ENCODE measurements at regions not wholly inside any gene's neighbourhood (a gene's known extent, or its start where the extent isn't known, plus 50 kb on each side); places are given as distances from the start of the nearest gene placed in this dataset.
"Not testable (repeated sequence)": the region's sequence is repeated elsewhere in the genome, so short reads cannot be mapped to it uniquely, and the experiment has no call there.

DNA sequence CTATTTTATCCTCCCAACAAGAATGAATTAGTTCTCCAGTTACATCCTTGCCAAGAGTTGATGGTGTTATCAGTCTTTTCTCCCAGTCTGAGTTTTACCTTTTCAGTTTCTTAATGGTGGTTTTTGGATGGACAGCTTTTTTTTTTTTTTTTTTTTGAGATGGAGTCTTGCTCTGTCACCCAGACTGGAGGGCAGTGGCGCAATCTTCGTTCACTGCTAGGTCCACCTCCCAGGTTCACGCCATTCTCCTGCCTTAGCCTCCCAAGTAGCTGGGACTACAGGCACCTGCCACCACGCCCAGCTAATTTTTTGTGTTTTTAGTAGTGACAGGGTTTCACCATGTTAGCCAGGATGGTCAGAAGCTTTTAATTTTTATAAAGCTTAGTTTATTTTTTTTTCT, 133.0 kb downstream of the FOXD4L6 start:
- not testable (repeated sequence) for H3F3A ChIP-seq (ENCODE audit: control insufficient read depth, insufficient read depth); H3K9me2 ChIP-seq (replicated peaks; ENCODE audit: control insufficient read depth, low read length); H3K4me2 ChIP-seq (ENCODE audit: low read length); H3K27ac ChIP-seq (ENCODE audit: low read depth, low read length); H3K4me3 ChIP-seq (ENCODE audit: low read length); H4K20me1 ChIP-seq (ENCODE audit: control insufficient read depth, insufficient read depth, low read depth, low read length); H3K9me3 ChIP-seq (ENCODE audit: control insufficient read depth, insufficient read depth, low read length); H3K27me3 ChIP-seq (ENCODE audit: control insufficient read depth, low read length)
- H3K4me1 ChIP-seq (ENCODE audit: control insufficient read depth, low read length), result peaks cover 16% of the 10 kb centered on the region
- H3K36me3 ChIP-seq (ENCODE audit: control insufficient read depth, low read length), result peaks cover 30% of the 10 kb centered on the region
- peaks cover 49% of the 10 kb centered on the region for H3K79me2 ChIP-seq (ENCODE audit: control insufficient read depth, low read length)

DNA sequence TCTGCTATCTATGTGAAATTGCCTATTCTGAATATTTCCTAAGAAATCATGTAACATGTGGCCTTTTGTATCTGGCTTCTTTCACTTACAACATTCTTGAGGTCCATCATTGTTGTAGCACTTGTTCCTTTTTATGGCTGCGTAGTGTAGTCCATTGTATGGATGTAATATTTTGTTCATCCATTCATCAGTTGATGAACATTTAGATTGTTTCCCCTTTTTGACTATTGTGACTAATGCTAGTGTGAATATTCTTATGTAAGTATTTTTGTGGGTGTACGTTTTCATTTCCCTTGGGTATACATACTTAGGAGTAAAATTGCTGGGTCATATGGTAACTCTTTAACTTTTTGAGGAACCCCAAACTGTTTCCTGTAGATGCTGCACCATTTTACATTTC, 134.6 kb downstream of the FOXD4L6 start:
- not testable (repeated sequence) for H3K9me3 ChIP-seq (ENCODE audit: control insufficient read depth, insufficient read depth, low read length); H3F3A ChIP-seq (ENCODE audit: control insufficient read depth, insufficient read depth); H4K20me1 ChIP-seq (ENCODE audit: control insufficient read depth, insufficient read depth, low read depth, low read length); H3K9me2 ChIP-seq (replicated peaks; ENCODE audit: control insufficient read depth, low read length); H3K27me3 ChIP-seq (ENCODE audit: control insufficient read depth, low read length); H3K27ac ChIP-seq (ENCODE audit: low read depth, low read length)
- Histone ChIP-seq H3K4me3 (ENCODE audit: low read length) (peak overlapping the region; percentile 95), H3K4me1 (ENCODE audit: control insufficient read depth, low read length) (peaks cover 16% of the 10 kb centered on the region), H3K4me2 (ENCODE audit: low read length) (peak overlapping the region; percentile 91), H3K79me2 (ENCODE audit: control insufficient read depth, low read length) (peaks cover 44% of the 10 kb centered on the region), H3K36me3 (ENCODE audit: control insufficient read depth, low read length) (peaks cover 26% of the 10 kb centered on the region)

GRCh38 chr9:40993375-40993774, 135.1 kb downstream of the FOXD4L6 start:
- H3F3A ChIP-seq (ENCODE audit: control insufficient read depth, insufficient read depth); H3K27me3 ChIP-seq (ENCODE audit: control insufficient read depth, low read length); H4K20me1 ChIP-seq (ENCODE audit: control insufficient read depth, insufficient read depth, low read depth, low read length); H3K27ac ChIP-seq (ENCODE audit: low read depth, low read length); H3K9me2 ChIP-seq (replicated peaks; ENCODE audit: control insufficient read depth, low read length); H3K9me3 ChIP-seq (ENCODE audit: control insufficient read depth, insufficient read depth, low read length): not testable (repeated sequence)
- peak overlapping the region; percentile 95 for H3K4me3 ChIP-seq (ENCODE audit: low read length)
- H3K36me3 ChIP-seq (ENCODE audit: control insufficient read depth, low read length), result peaks cover 30% of the 10 kb centered on the region
- H3K4me2 ChIP-seq (ENCODE audit: low read length), result peak overlapping the region; percentile 91
- peaks cover 16% of the 10 kb centered on the region for H3K4me1 ChIP-seq (ENCODE audit: control insufficient read depth, low read length)
- H3K79me2 ChIP-seq (ENCODE audit: control insufficient read depth, low read length), result peaks cover 44% of the 10 kb centered on the region

- peak overlapping the region; percentile 93 for H3K27ac ChIP-seq (ENCODE audit: low read depth, low read length)
Measured at GRCh38 chr9:40992472-40992821, 136.0 kb downstream of the FOXD4L6 start.

DNA sequence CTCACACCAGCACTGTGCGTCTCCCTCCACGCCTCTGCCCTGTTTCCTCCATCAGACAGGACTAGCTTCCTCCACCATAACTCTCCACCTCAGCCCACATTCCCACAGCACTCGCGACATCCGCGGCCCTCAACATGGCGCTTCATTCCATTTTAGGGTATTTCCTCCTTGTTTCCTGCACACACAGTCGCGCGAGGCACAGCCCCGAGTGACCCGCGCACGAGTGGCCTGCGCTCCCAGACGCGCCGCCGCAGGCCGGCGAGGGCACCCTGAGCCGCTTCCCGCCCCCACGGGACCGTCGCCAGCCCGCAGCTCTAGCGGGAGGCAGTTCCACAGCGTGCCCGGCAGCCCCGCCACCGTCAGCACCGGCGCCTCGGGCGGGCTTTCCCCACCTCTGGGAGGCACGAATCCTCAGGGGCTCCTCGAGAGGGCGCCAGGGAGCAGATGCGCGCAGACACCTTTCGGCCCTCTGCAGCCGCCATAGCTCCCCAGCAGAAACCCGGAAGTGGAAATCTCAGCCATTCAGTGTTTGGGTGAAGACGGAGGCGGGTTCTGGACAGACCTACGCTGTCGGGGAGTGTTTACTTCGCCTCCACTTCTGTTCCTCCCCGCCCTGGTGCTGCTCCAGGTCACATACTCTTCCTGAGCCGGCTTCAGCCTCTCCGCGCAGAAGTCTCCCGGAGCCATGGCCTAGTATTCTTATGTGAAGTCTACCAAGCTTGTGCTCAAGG, 136.6 kb downstream of the FOXD4L6 start:
- Histone ChIP-seq H3K4me1 (ENCODE audit: control insufficient read depth, low read length) (peaks cover 16% of the 10 kb centered on the region), H3K79me2 (ENCODE audit: control insufficient read depth, low read length) (peaks cover 39% of the 10 kb centered on the region), H3K27ac (ENCODE audit: low read depth, low read length) (peak overlapping the region; percentile 93), H3K4me3 (ENCODE audit: low read length) (peak overlapping the region; percentile 95), H3K36me3 (ENCODE audit: control insufficient read depth, low read length) (peaks cover 30% of the 10 kb centered on the region), H3K4me2 (ENCODE audit: low read length) (peak overlapping the region; percentile 91)
- H4K20me1 ChIP-seq (ENCODE audit: control insufficient read depth, insufficient read depth, low read depth, low read length); H3K27me3 ChIP-seq (ENCODE audit: control insufficient read depth, low read length); H3F3A ChIP-seq (ENCODE audit: control insufficient read depth, insufficient read depth); H3K9me2 ChIP-seq (replicated peaks; ENCODE audit: control insufficient read depth, low read length); H3K9me3 ChIP-seq (ENCODE audit: control insufficient read depth, insufficient read depth, low read length): not testable (repeated sequence)
- peak; percentile 96 for TF ChIP-seq CTCF (IDR thresholded peaks at IDR 0.05; ENCODE audit: low read depth, low read length, poor library complexity, severe bottlenecking)

More at GRCh38 chr9:40992472-40992821, 136.0 kb downstream of the FOXD4L6 start:
- H3K36me3 ChIP-seq (ENCODE audit: control insufficient read depth, low read length), result peaks cover 31% of the 10 kb centered on the region
- not testable (repeated sequence) for H3K9me2 ChIP-seq (replicated peaks; ENCODE audit: control insufficient read depth, low read length); H3F3A ChIP-seq (ENCODE audit: control insufficient read depth, insufficient read depth); H4K20me1 ChIP-seq (ENCODE audit: control insufficient read depth, insufficient read depth, low read depth, low read length); H3K27me3 ChIP-seq (ENCODE audit: control insufficient read depth, low read length); H3K9me3 ChIP-seq (ENCODE audit: control insufficient read depth, insufficient read depth, low read length)
- H3K4me2 ChIP-seq (ENCODE audit: low read length), result peak overlapping the region; percentile 91
- peaks cover 43% of the 10 kb centered on the region for H3K79me2 ChIP-seq (ENCODE audit: control insufficient read depth, low read length)
- peaks cover 16% of the 10 kb centered on the region for H3K4me1 ChIP-seq (ENCODE audit: control insufficient read depth, low read length)
- H3K4me3 ChIP-seq (ENCODE audit: low read length), result peak overlapping the region; percentile 95

DNA sequence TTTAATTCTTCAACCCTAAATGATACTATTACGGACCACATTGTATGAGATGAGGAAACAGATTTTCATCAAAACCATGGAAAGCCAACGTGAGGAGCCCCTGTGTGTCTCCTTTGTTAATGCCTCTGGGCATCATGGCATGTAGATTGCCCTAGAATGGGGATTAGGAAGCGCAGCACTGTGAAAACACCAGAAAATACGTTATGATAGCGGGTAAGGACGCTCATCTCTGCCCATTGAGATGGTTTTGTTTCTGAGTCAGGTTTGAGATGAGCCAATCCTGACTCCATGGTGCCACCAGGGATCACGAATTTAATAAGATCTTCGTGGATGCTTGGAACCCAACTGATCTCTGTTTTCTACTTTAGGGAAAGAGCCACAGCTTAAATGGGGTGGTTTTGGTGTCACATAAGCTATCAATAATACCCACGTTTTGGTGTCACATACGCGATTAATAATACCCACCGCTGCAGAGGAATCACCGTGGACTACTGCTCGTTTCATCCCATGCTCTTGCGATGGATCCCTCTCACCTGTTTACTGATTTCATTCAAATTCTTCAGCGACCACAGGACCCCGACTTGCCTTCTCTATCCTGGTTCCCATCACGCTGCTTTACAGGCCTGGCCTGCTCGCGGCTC, 137.3 kb downstream of the FOXD4L6 start:
- H3K36me3 ChIP-seq (ENCODE audit: control insufficient read depth, low read length), result peaks cover 26% of the 10 kb centered on the region
- H3F3A ChIP-seq (ENCODE audit: control insufficient read depth, insufficient read depth); H3K9me2 ChIP-seq (replicated peaks; ENCODE audit: control insufficient read depth, low read length); H4K20me1 ChIP-seq (ENCODE audit: control insufficient read depth, insufficient read depth, low read depth, low read length); H3K9me3 ChIP-seq (ENCODE audit: control insufficient read depth, insufficient read depth, low read length); H3K27me3 ChIP-seq (ENCODE audit: control insufficient read depth, low read length): not testable (repeated sequence)
- peaks cover 16% of the 10 kb centered on the region for H3K4me1 ChIP-seq (ENCODE audit: control insufficient read depth, low read length)
- H3K27ac ChIP-seq (ENCODE audit: low read depth, low read length), result peak overlapping the region; percentile 93
- H3K79me2 ChIP-seq (ENCODE audit: control insufficient read depth, low read length), result peaks cover 34% of the 10 kb centered on the region
- peak overlapping the region; percentile 91 for H3K4me2 ChIP-seq (ENCODE audit: low read length)
- peak overlapping the region; percentile 95 for H3K4me3 ChIP-seq (ENCODE audit: low read length)

DNA sequence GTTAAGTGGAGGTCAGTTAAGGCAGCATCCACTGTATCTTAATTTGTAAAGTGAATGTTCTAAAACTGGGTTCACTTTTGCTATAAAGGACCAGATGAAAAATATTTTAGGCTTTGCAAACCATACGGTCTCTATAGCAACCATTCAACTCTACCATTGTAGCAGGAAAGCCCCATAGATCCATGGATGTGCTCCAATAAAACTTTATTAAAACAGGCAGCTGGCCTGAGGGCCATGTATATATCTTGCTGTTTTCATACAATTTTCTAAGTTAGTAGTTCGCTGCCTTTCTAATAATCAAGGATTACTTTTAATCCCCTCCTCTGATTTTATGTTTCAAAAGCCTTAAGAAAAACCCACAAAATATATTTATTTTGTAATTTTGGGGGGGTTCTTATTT, 142.1 kb downstream of the FOXD4L6 start:
- H3K27me3 ChIP-seq (ENCODE audit: control insufficient read depth, low read length); H3K4me1 ChIP-seq (ENCODE audit: control insufficient read depth, low read length); H3K4me3 ChIP-seq (ENCODE audit: low read length); H3K36me3 ChIP-seq (ENCODE audit: control insufficient read depth, low read length); H3K27ac ChIP-seq (ENCODE audit: low read depth, low read length); H3K9me2 ChIP-seq (replicated peaks; ENCODE audit: control insufficient read depth, low read length); H4K20me1 ChIP-seq (ENCODE audit: control insufficient read depth, insufficient read depth, low read depth, low read length); H3F3A ChIP-seq (ENCODE audit: control insufficient read depth, insufficient read depth); H3K4me2 ChIP-seq (ENCODE audit: low read length); H3K9me3 ChIP-seq (ENCODE audit: control insufficient read depth, insufficient read depth, low read length): not testable (repeated sequence)
- H3K79me2 ChIP-seq (ENCODE audit: control insufficient read depth, low read length), result peaks cover 10% of the 10 kb centered on the region
